PFSK-1 (cell line): ENCODE measurements at regions not wholly inside any gene's neighbourhood (a gene's known extent, or its start where the extent isn't known, plus 50 kb on each side); places are given as distances from the start of the nearest gene placed in this dataset.

ENCODE experiments used
- FOXP2 ChIP-seq: optimal IDR thresholded peaks from 2 replicates; pipeline ENCODE3; 2011; ENCODE audit warnings: borderline replicate concordance, control low read depth, inconsistent platforms; ENCODE audit not compliant: insufficient read depth; ENCODE audit errors: extremely low read length, extremely low read depth
- POLR2AphosphoS5 ChIP-seq: IDR thresholded peaks from 2 replicates; pipeline ENCODE4 v1.6.1; 2012; ENCODE audit warnings: low read depth, mild to moderate bottlenecking, control low read depth, low read length, moderate library complexity
- SIN3A ChIP-seq: IDR thresholded peaks from 2 replicates; pipeline ENCODE4 v1.6.1; 2012; ENCODE audit warnings: mild to moderate bottlenecking, low read length, moderate library complexity, borderline replicate concordance; ENCODE audit not compliant: insufficient read depth
- TAF1 ChIP-seq: IDR thresholded peaks from 2 replicates; pipeline ENCODE4 v1.6.1; 2012; ENCODE audit warnings: low read length, control low read depth, borderline replicate concordance; ENCODE audit not compliant: insufficient read depth
- TF ChIP-seq, protein P1 (sequence below), 2 experiments: IDR thresholded peaks; 2 replicates each; pipeline versions ENCODE4 v1.6.1 to v1.8.0; 2011 to 2012; ENCODE audit warnings: low read depth in 2 of 2, low read length in 2 of 2, control low read depth in 1 of 2, inconsistent platforms in 1 of 2, mild to moderate bottlenecking in 1 of 2, moderate library complexity in 1 of 2; ENCODE audit not compliant: insufficient read depth in 1 of 2

- TF ChIP-seq TAF1 (no peak), POLR2AphosphoS5 (no peak), FOXP2 (no peak), SIN3A (no peak)
- TF ChIP-seq, protein P1, sequence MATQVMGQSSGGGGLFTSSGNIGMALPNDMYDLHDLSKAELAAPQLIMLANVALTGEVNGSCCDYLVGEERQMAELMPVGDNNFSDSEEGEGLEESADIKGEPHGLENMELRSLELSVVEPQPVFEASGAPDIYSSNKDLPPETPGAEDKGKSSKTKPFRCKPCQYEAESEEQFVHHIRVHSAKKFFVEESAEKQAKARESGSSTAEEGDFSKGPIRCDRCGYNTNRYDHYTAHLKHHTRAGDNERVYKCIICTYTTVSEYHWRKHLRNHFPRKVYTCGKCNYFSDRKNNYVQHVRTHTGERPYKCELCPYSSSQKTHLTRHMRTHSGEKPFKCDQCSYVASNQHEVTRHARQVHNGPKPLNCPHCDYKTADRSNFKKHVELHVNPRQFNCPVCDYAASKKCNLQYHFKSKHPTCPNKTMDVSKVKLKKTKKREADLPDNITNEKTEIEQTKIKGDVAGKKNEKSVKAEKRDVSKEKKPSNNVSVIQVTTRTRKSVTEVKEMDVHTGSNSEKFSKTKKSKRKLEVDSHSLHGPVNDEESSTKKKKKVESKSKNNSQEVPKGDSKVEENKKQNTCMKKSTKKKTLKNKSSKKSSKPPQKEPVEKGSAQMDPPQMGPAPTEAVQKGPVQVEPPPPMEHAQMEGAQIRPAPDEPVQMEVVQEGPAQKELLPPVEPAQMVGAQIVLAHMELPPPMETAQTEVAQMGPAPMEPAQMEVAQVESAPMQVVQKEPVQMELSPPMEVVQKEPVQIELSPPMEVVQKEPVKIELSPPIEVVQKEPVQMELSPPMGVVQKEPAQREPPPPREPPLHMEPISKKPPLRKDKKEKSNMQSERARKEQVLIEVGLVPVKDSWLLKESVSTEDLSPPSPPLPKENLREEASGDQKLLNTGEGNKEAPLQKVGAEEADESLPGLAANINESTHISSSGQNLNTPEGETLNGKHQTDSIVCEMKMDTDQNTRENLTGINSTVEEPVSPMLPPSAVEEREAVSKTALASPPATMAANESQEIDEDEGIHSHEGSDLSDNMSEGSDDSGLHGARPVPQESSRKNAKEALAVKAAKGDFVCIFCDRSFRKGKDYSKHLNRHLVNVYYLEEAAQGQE (IDR thresholded peaks at IDR 0.05; ENCODE audit: insufficient read depth in 1 of 2, low read depth in 2 of 2, low read length in 2 of 2) = no peak
Measured at GRCh38 chr5:26737348-26738265, 300.8 kb downstream of the CDH9 start.

- TF ChIP-seq SIN3A (no peak), POLR2AphosphoS5 (no peak), FOXP2 (no peak)
Measured at GRCh38 chr5:26727916-26728315, 310.5 kb downstream of the CDH9 start.

GRCh38 chr5:26719803-26720202 is 318.6 kb downstream of the CDH9 start:
- TF ChIP-seq POLR2AphosphoS5 = no peak

- TF ChIP-seq SIN3A (no peak), TAF1 (no peak), POLR2AphosphoS5 (no peak), FOXP2 (no peak)
- TF ChIP-seq, protein P1 (IDR thresholded peaks at IDR 0.05; ENCODE audit: insufficient read depth in 1 of 2, low read depth in 2 of 2, low read length in 2 of 2) = no peak
Measured at GRCh38 chr5:26700759-26701384, 337.5 kb downstream of the CDH9 start.

- TF ChIP-seq, protein P1 (IDR thresholded peaks at IDR 0.05; ENCODE audit: insufficient read depth in 1 of 2, low read depth in 2 of 2, low read length in 2 of 2) = no peak
- TF ChIP-seq POLR2AphosphoS5 = no peak
- no peak for TF ChIP-seq FOXP2
- no peak for TF ChIP-seq TAF1
- no peak for TF ChIP-seq SIN3A
Measured at GRCh38 chr5:26692952-26693351, 345.4 kb downstream of the CDH9 start.

GRCh38 chr5:26691486-26691885 is 346.9 kb downstream of the CDH9 start:
- no peak for TF ChIP-seq POLR2AphosphoS5
- no peak for TF ChIP-seq TAF1
- TF ChIP-seq, protein P1 (IDR thresholded peaks at IDR 0.05; ENCODE audit: insufficient read depth in 1 of 2, low read depth in 2 of 2, low read length in 2 of 2) = no peak
- no peak for TF ChIP-seq SIN3A
- TF ChIP-seq FOXP2 = no peak
